A549 (cell line): ENCODE measurements at regions not wholly inside any gene's neighbourhood (a gene's known extent, or its start where the extent isn't known, plus 50 kb on each side); places are given as distances from the start of the nearest gene placed in this dataset.

Experiments
- CTCF ChIP-seq: fragments of >200 bp; sonication (Bioruptor Twin); formaldehyde crosslinking; IDR thresholded peaks from 3 replicates; pipeline ENCODE4 v1.5.1; 2016
- KDM1A ChIP-seq: fragments of 200-600 bp; sonication (generic); IDR thresholded peaks from 2 replicates; pipeline ENCODE4 v1.6.1; 2016; ENCODE audit warnings: low read depth, mild to moderate bottlenecking
- TF ChIP-seq, protein P1 (sequence below): fragments of 250-450 bp; sonication (Bioruptor Pico); IDR thresholded peaks from 2 replicates; pipeline ENCODE4 v1.5.0; 2020; ENCODE audit warnings: low read depth, mild to moderate bottlenecking, moderate library complexity

- TF ChIP-seq, protein P1, sequence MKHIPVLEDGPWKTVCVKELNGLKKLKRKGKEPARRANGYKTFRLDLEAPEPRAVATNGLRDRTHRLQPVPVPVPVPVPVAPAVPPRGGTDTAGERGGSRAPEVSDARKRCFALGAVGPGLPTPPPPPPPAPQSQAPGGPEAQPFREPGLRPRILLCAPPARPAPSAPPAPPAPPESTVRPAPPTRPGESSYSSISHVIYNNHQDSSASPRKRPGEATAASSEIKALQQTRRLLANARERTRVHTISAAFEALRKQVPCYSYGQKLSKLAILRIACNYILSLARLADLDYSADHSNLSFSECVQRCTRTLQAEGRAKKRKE (CRISPR knock-in tag), result no peak
- TF ChIP-seq KDM1A (no peak), CTCF (no peak)
These were observed 390.5 kb downstream of the TMEM135 start for GRCh38 chr11:87428266-87428665.
